ENCODE measurements at regions not wholly inside any gene's neighbourhood (a gene's known extent, or its start where the extent isn't known, plus 50 kb on each side); places are given as distances from the start of the nearest gene placed in this dataset.

GRCh38 chr5:9947944-9948343 is 301.7 kb downstream of the ATPSCKMT start:
- Histone ChIP-seq H3K27ac (ENCODE audit: low read depth, low read length) (no peak overlapping the region), H3K9me3 (ENCODE audit: control insufficient read depth in 1 of 2, insufficient read depth in 1 of 2, low read depth in 1 of 2, low read length in 2 of 2) (no peaks in the 10 kb centered on the region), H3K4me3 (replicated peaks in 1 of 2; ENCODE audit: low read depth in 1 of 2, low read length in 2 of 2) (no peak overlapping the region), H3K27me3 (ENCODE audit: insufficient read depth, low read length) (peaks cover 5% of the 10 kb centered on the region; the same call in 1 of the 2 replicates), H3K4me2 (ENCODE audit: low read length) (no peak overlapping the region), H4K20me1 (ENCODE audit: insufficient read depth) (no peaks in the 10 kb centered on the region), H3K79me2 (ENCODE audit: insufficient read depth, low read length) (no peaks in the 10 kb centered on the region), H3K9ac (ENCODE audit: low read length) (no peak overlapping the region), H3K4me1 (ENCODE audit: control insufficient read depth in 1 of 2, insufficient read depth in 2 of 2, low read length in 2 of 2) (no peaks in the 10 kb centered on the region), H3K36me3 (ENCODE audit: control insufficient read depth in 1 of 2, insufficient read depth in 2 of 2, low read length in 2 of 2) (no peaks in the 10 kb centered on the region), H3K9me2 (ENCODE audit: insufficient read depth) (no peaks in the 10 kb centered on the region), H2AFZ (ENCODE audit: low read depth, low read length, poor library complexity, severe bottlenecking) (no peak overlapping the region)
- CTCF ChIA-PET: no interaction called here
- no peak for DNase-seq (ENCODE audit: low read depth, low spot score)
- POLR2A ChIA-PET: no interaction called here
- no peak for TF ChIP-seq ZFX (IDR thresholded peaks at IDR 0.05)
- no peak for TF ChIP-seq YY1 (IDR thresholded peaks at IDR 0.05; ENCODE audit: extremely low read depth, insufficient replicate concordance, low read depth, low read length)
- no peak for TF ChIP-seq SIN3A (IDR thresholded peaks at IDR 0.05; ENCODE audit: low read depth)
- no peak for TF ChIP-seq REST (IDR thresholded peaks at IDR 0.05; ENCODE audit: low read depth)
- TF ChIP-seq EZH2 (IDR thresholded peaks at IDR 0.05): no peak
- TF ChIP-seq SRF (IDR thresholded peaks at IDR 0.05; ENCODE audit: low read depth): no peak
- TF ChIP-seq ZBTB33 (IDR thresholded peaks at IDR 0.05; ENCODE audit: extremely low read depth, insufficient replicate concordance, low read length): no peak
- TF ChIP-seq RAD21 (IDR thresholded peaks at IDR 0.05; ENCODE audit: low read depth): no peak
- no peak for TF ChIP-seq CEBPB (IDR thresholded peaks at IDR 0.05; ENCODE audit: low read depth)
- no peak for TF ChIP-seq POLR2AphosphoS5 (IDR thresholded peaks at IDR 0.05; ENCODE audit: low read depth, low read length)
- no peak for TF ChIP-seq CBX3 (IDR thresholded peaks at IDR 0.05; ENCODE audit: low read depth)
- no peak for TF ChIP-seq ELF1 (IDR thresholded peaks at IDR 0.05; ENCODE audit: borderline replicate concordance, low read depth)
- no peak for TF ChIP-seq MAX (IDR thresholded peaks at IDR 0.05)
- TF ChIP-seq POLR2A (IDR thresholded peaks at IDR 0.05; ENCODE audit: borderline replicate concordance, extremely low read depth, insufficient read depth, insufficient read length): no peak
- no peak for TF ChIP-seq FOSL1 (IDR thresholded peaks at IDR 0.05; ENCODE audit: low read depth)
- RAD21 ChIA-PET (ENCODE audit: low non-redundant PET in 1 of 2, low total read pairs in 2 of 2, uncharacterized antibody in 2 of 2, unreplicated experiment in 2 of 2): no interaction called here
- no TSS peak for BruUV-seq (replicated peaks)
- ATAC-seq: no peak
- intact Hi-C loops (cut with micrococcal nuclease): no loop called here
